WTC11 (cell line): ENCODE measurements at regions not wholly inside any gene's neighbourhood (a gene's known extent, or its start where the extent isn't known, plus 50 kb on each side); places are given as distances from the start of the nearest gene placed in this dataset.

Source experiments
- ATAC-seq: fragments of 200-7000 bp; cut with Tn5 transposase; 2 replicates; pipeline ENCODE4 v1.10.0; 2021; ENCODE audit warnings: mild to moderate bottlenecking, moderate library complexity
- CTCF ChIA-PET: fragments of 300-600 bp; sonication (Branson Sonifier 250); formaldehyde crosslinking; loops from one replicate; lab custom pipeline; 2021; ENCODE audit warnings: antibody characterized with exemption; lab: Charles Lee
- POLR2A ChIA-PET: fragments of 350-600 bp; sonication (Branson Sonifier 250); formaldehyde crosslinking; loops from one replicate; lab custom pipeline; 2021; ENCODE audit warnings: antibody characterized with exemption; lab: Charles Lee
- DNase-seq: peaks from one replicate; pipeline ENCODE4 v3.0.0; 2021; ENCODE audit warnings: low spot score
- H3K27ac Mint-ChIP-seq: 2 replicates; pipeline ENCODE4 v1.8.0; 2021; ENCODE audit warnings: mixed read lengths
- H3K27me3 Mint-ChIP-seq: 2 replicates; pipeline ENCODE4 v1.8.0; 2021; ENCODE audit warnings: low read depth, mild to moderate bottlenecking, moderate library complexity, mixed read lengths
- H3K36me3 Mint-ChIP-seq: 2 replicates; pipeline ENCODE4 v1.8.0; 2021; ENCODE audit warnings: mixed read lengths
- H3K4me1 Mint-ChIP-seq: 2 replicates; pipeline ENCODE4 v1.8.0; 2022; ENCODE audit warnings: mixed read lengths
- H3K4me3 Mint-ChIP-seq: 2 replicates; pipeline ENCODE4 v1.8.0; 2021; ENCODE audit warnings: mild to moderate bottlenecking, moderate library complexity, mixed read lengths
- H3K9me3 Mint-ChIP-seq: 2 replicates; pipeline ENCODE4 v1.8.0; 2021; ENCODE audit warnings: mixed read lengths
- ATF2 ChIP-seq: sonication (generic); formaldehyde crosslinking; IDR thresholded peaks from 2 replicates; pipeline ENCODE4 v1.8.1; 2022; ENCODE audit warnings: low read depth, missing genetic modification reagents, borderline replicate concordance
- CBFB ChIP-seq: sonication (generic); formaldehyde crosslinking; IDR thresholded peaks from 2 replicates; pipeline ENCODE4 v1.8.1; 2022; ENCODE audit warnings: mild to moderate bottlenecking, low read depth, missing genetic modification reagents
- IRF2 ChIP-seq: sonication (generic); formaldehyde crosslinking; IDR thresholded peaks from 2 replicates; pipeline ENCODE4 v1.8.0; 2022; ENCODE audit warnings: low read depth, missing genetic modification reagents, borderline replicate concordance
- NR2C2 ChIP-seq: sonication (generic); formaldehyde crosslinking; IDR thresholded peaks from 2 replicates; pipeline ENCODE4 v1.8.0; 2022; ENCODE audit warnings: mild to moderate bottlenecking, missing genetic modification reagents
- NR3C1 ChIP-seq: sonication (generic); formaldehyde crosslinking; conservative IDR thresholded peaks from 2 replicates; pipeline ENCODE4 v1.8.1; 2023; ENCODE audit warnings: low read depth, mild to moderate bottlenecking, missing genetic modification reagents
- ZNF317 ChIP-seq: sonication (generic); formaldehyde crosslinking; IDR thresholded peaks from 2 replicates; pipeline ENCODE4 v1.8.1; 2023; ENCODE audit warnings: low read depth, mild to moderate bottlenecking, moderate library complexity, missing genetic modification reagents, borderline replicate concordance
- ZNF425 ChIP-seq: fragments of 250-450 bp; sonication (Bioruptor Pico); conservative IDR thresholded peaks from 2 replicates; pipeline ENCODE4 v1.9.0; 2021; ENCODE audit warnings: mild to moderate bottlenecking
- TF ChIP-seq, protein P1 (sequence below): sonication (generic); formaldehyde crosslinking; IDR thresholded peaks from 2 replicates; pipeline ENCODE4 v1.8.0; 2022; ENCODE audit warnings: mild to moderate bottlenecking, missing genetic modification reagents
- TF ChIP-seq, protein P2 (sequence below): sonication (generic); formaldehyde crosslinking; IDR thresholded peaks from 2 replicates; pipeline ENCODE4 v1.8.0; 2022; ENCODE audit warnings: mild to moderate bottlenecking, missing genetic modification reagents

DNA sequence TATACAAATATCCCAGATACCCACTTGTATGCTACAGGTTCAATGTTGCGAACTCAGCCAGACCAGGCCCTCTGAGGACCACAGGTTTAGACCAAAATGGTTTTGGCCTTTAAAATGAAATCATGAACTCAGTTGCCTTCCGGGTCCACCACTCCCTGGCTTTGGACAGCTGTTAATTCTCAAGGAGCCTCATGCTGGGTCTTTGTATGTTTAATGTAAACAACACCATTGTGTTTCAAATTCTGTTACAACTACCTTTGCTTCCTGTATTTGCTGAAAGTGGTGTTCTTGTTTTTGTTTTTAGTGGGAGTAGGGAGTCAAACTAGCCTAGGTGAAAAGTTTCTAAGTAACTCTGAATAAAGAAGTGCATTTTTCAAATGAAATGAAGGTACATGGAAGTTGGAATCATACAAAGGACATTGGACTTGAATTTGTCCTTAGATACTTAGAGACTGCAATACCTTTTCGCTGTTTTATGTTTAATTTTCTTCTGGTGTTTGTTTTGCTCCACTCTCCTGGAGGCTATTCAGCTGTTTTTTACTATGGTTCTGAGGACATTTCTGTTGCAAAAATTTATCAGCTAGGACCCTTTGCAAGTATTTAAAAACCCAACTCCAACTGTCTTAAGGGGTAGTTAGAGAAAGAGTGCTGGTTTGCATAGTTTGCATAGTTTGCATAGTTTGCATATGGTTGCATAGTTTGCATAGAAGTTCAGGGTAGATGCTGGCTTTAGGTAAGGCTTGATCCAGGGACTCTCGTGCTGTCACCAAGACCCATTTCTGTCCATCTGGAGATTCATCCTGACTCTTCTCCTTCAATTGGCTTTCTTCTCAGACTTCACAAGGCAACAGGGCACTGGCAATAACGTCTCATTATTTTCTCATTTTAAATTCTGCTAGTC lies 70.1 kb downstream of the MID1IP1 start (continued):
- TF ChIP-seq ATF2 (CRISPR knock-in tag), result no peak
- no peak for TF ChIP-seq ZNF425
- TF ChIP-seq, protein P1, sequence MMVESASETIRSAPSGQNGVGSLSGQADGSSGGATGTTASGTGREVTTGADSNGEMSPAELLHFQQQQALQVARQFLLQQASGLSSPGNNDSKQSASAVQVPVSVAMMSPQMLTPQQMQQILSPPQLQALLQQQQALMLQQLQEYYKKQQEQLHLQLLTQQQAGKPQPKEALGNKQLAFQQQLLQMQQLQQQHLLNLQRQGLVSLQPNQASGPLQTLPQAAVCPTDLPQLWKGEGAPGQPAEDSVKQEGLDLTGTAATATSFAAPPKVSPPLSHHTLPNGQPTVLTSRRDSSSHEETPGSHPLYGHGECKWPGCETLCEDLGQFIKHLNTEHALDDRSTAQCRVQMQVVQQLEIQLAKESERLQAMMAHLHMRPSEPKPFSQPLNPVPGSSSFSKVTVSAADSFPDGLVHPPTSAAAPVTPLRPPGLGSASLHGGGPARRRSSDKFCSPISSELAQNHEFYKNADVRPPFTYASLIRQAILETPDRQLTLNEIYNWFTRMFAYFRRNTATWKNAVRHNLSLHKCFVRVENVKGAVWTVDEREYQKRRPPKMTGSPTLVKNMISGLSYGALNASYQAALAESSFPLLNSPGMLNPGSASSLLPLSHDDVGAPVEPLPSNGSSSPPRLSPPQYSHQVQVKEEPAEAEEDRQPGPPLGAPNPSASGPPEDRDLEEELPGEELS (CRISPR knock-in tag), result no peak; the same call in 1 of the 2 replicates
- TF ChIP-seq NR3C1 (CRISPR knock-in tag), result no peak
- no peak for TF ChIP-seq CBFB (CRISPR knock-in tag)
- no peak for TF ChIP-seq IRF2 (CRISPR knock-in tag)

- no peak overlapping the region for H3K4me3 Mint-ChIP-seq
- H3K4me1 Mint-ChIP-seq, result peaks cover 37% of the 10 kb centered on the region
- CTCF ChIA-PET, result no interaction called here
- H3K9me3 Mint-ChIP-seq, result no peaks in the 10 kb centered on the region; the same call in 1 of the 2 replicates
- H3K27me3 Mint-ChIP-seq, result no peaks in the 10 kb centered on the region; the same call in 1 of the 2 replicates
- POLR2A ChIA-PET, result no interaction called here
- no peaks in the 10 kb centered on the region for H3K36me3 Mint-ChIP-seq
- DNase-seq (no peak), ATAC-seq (no peak)
- TF ChIP-seq NR2C2 (CRISPR knock-in tag), result no peak
- no peak for TF ChIP-seq ATF2 (CRISPR knock-in tag)
- TF ChIP-seq, protein P2, sequence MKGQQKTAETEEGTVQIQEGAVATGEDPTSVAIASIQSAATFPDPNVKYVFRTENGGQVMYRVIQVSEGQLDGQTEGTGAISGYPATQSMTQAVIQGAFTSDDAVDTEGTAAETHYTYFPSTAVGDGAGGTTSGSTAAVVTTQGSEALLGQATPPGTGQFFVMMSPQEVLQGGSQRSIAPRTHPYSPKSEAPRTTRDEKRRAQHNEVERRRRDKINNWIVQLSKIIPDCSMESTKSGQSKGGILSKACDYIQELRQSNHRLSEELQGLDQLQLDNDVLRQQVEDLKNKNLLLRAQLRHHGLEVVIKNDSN (CRISPR knock-in tag), result no peak
- no peak overlapping the region for H3K27ac Mint-ChIP-seq
These were observed 76.1 kb downstream of the MID1IP1 start for GRCh38 chrX:38877366-38877765.

GRCh38 chrX:38878641-38879340 lies 77.5 kb downstream of the MID1IP1 start:
- no peak overlapping the region for H3K4me3 Mint-ChIP-seq
- ATAC-seq, result no peak
- CTCF ChIA-PET, result no interaction called here
- TF ChIP-seq ZNF317, result no peak
- H3K36me3 Mint-ChIP-seq, result no peaks in the 10 kb centered on the region
- no peaks in the 10 kb centered on the region; the same call in 1 of the 2 replicates for H3K9me3 Mint-ChIP-seq
- POLR2A ChIA-PET, result no interaction called here
- H3K27ac Mint-ChIP-seq, result no peak overlapping the region
- no peaks in the 10 kb centered on the region; the same call in 1 of the 2 replicates for H3K27me3 Mint-ChIP-seq
- no peak for DNase-seq
- H3K4me1 Mint-ChIP-seq, result peaks cover 32% of the 10 kb centered on the region
